Neuron (in vitro differentiated cells): ENCODE measurements at regions not wholly inside any gene's neighbourhood (a gene's known extent, or its start where the extent isn't known, plus 50 kb on each side); places are given as distances from the start of the nearest gene placed in this dataset.
"Not testable (repeated sequence)": the region's sequence is repeated elsewhere in the genome, so short reads cannot be mapped to it uniquely, and the experiment has no call there.

ENCODE experiments used
- H2AFZ ChIP-seq: one replicate; pipeline ENCODE4 v1.6.1; 2013; ENCODE audit warnings: low read depth, mild to moderate bottlenecking, inconsistent platforms, low read length, moderate library complexity
- H3K27me3 ChIP-seq: one replicate; pipeline ENCODE4 v1.6.1; 2013; ENCODE audit warnings: low read length; ENCODE audit not compliant: insufficient read depth
- H3K36me3 ChIP-seq: one replicate; pipeline ENCODE4 v1.6.1; 2013; ENCODE audit warnings: low read length; ENCODE audit not compliant: insufficient read depth
- H3K4me1 ChIP-seq: one replicate; pipeline ENCODE4 v1.6.1; 2013; ENCODE audit warnings: low read length; ENCODE audit not compliant: insufficient read depth
- H3K4me3 ChIP-seq: 2 replicates; pipeline ENCODE4 v1.5.1; 2013; ENCODE audit warnings: mild to moderate bottlenecking, low read length, moderate library complexity
- H3K9me3 ChIP-seq: one replicate; pipeline ENCODE4 v1.6.1; 2013; ENCODE audit warnings: low read length

GRCh38 chr6:119748535-119748934 is 399.0 kb upstream of the MAN1A1 start:
- not testable (repeated sequence) for H3K9me3 ChIP-seq, H2AFZ ChIP-seq, H3K27me3 ChIP-seq, H3K4me3 ChIP-seq, H3K36me3 ChIP-seq, H3K4me1 ChIP-seq

- no peaks in the 10 kb centered on the region for H3K4me1 ChIP-seq
- H3K9me3 ChIP-seq = no peaks in the 10 kb centered on the region
- H3K36me3 ChIP-seq = no peaks in the 10 kb centered on the region
- no peak overlapping the region for H3K4me3 ChIP-seq
- H3K27me3 ChIP-seq = no peaks in the 10 kb centered on the region
- H2AFZ ChIP-seq = no peak overlapping the region
Observed at GRCh38 chr6:119742188-119742803, 392.7 kb upstream of the MAN1A1 start.

GRCh38 chr6:119739769-119740168 is 390.2 kb upstream of the MAN1A1 start:
- H3K36me3 ChIP-seq = no peaks in the 10 kb centered on the region
- H3K4me3 ChIP-seq = no peak overlapping the region
- no peaks in the 10 kb centered on the region for H3K27me3 ChIP-seq
- no peaks in the 10 kb centered on the region for H3K4me1 ChIP-seq
- H2AFZ ChIP-seq = no peak overlapping the region
- H3K9me3 ChIP-seq = no peaks in the 10 kb centered on the region

GRCh38 chr6:119738425-119738824 is 388.9 kb upstream of the MAN1A1 start:
- Histone ChIP-seq H3K9me3 (no peaks in the 10 kb centered on the region), H2AFZ (no peak overlapping the region), H3K36me3 (no peaks in the 10 kb centered on the region), H3K4me1 (no peaks in the 10 kb centered on the region), H3K27me3 (no peaks in the 10 kb centered on the region), H3K4me3 (no peak overlapping the region)

- Histone ChIP-seq H2AFZ (no peak overlapping the region), H3K4me3 (no peak overlapping the region), H3K27me3 (no peaks in the 10 kb centered on the region), H3K4me1 (no peaks in the 10 kb centered on the region), H3K9me3 (no peaks in the 10 kb centered on the region), H3K36me3 (no peaks in the 10 kb centered on the region)
Observed at GRCh38 chr6:119736296-119737021, 386.9 kb upstream of the MAN1A1 start.

GRCh38 chr6:119735530-119735929 is 386.0 kb upstream of the MAN1A1 start:
- H3K4me1 ChIP-seq = no peaks in the 10 kb centered on the region
- no peak overlapping the region for H2AFZ ChIP-seq
- no peaks in the 10 kb centered on the region for H3K9me3 ChIP-seq
- no peaks in the 10 kb centered on the region for H3K27me3 ChIP-seq
- no peaks in the 10 kb centered on the region for H3K36me3 ChIP-seq
- H3K4me3 ChIP-seq = no peak overlapping the region

GRCh38 chr6:119734227-119734626 is 384.7 kb upstream of the MAN1A1 start:
- Histone ChIP-seq H3K4me1 (no peaks in the 10 kb centered on the region), H3K27me3 (no peaks in the 10 kb centered on the region), H3K36me3 (no peaks in the 10 kb centered on the region), H3K9me3 (no peaks in the 10 kb centered on the region), H2AFZ (no peak overlapping the region), H3K4me3 (no peak overlapping the region)

GRCh38 chr6:119728935-119729334 is 379.4 kb upstream of the MAN1A1 start:
- Histone ChIP-seq H3K9me3 (no peaks in the 10 kb centered on the region), H3K27me3 (no peaks in the 10 kb centered on the region), H3K4me1 (no peaks in the 10 kb centered on the region), H3K36me3 (no peaks in the 10 kb centered on the region), H3K4me3 (no peak overlapping the region), H2AFZ (no peak overlapping the region)

GRCh38 chr6:119728220-119728750 is 378.7 kb upstream of the MAN1A1 start:
- Histone ChIP-seq H3K4me1 (no peaks in the 10 kb centered on the region), H3K27me3 (no peaks in the 10 kb centered on the region), H3K36me3 (no peaks in the 10 kb centered on the region), H3K9me3 (no peaks in the 10 kb centered on the region), H2AFZ (no peak overlapping the region), H3K4me3 (no peak overlapping the region)

- H3K4me1 ChIP-seq = no peaks in the 10 kb centered on the region
- H3K9me3 ChIP-seq = no peaks in the 10 kb centered on the region
- H2AFZ ChIP-seq = no peak overlapping the region
- no peak overlapping the region for H3K4me3 ChIP-seq
- no peaks in the 10 kb centered on the region for H3K36me3 ChIP-seq
- no peaks in the 10 kb centered on the region for H3K27me3 ChIP-seq
Observed at GRCh38 chr6:119727504-119728219, 378.1 kb upstream of the MAN1A1 start.

- not testable (repeated sequence) for H3K27me3 ChIP-seq, H3K4me1 ChIP-seq, H2AFZ ChIP-seq, H3K4me3 ChIP-seq, H3K9me3 ChIP-seq, H3K36me3 ChIP-seq
Observed at GRCh38 chr6:119726912-119727311, 377.4 kb upstream of the MAN1A1 start.

GRCh38 chr6:119726086-119726485 is 376.5 kb upstream of the MAN1A1 start:
- Histone ChIP-seq H3K9me3 (no peaks in the 10 kb centered on the region), H3K4me3 (no peak overlapping the region), H3K36me3 (no peaks in the 10 kb centered on the region), H3K4me1 (no peaks in the 10 kb centered on the region), H2AFZ (no peak overlapping the region), H3K27me3 (no peaks in the 10 kb centered on the region)

- H3K9me3 ChIP-seq = no peaks in the 10 kb centered on the region
Observed at GRCh38 chr6:119720160-119720559, 370.6 kb upstream of the MAN1A1 start.

More at GRCh38 chr6:119720160-119720559, 370.6 kb upstream of the MAN1A1 start:
- no peak overlapping the region for H2AFZ ChIP-seq
- no peaks in the 10 kb centered on the region for H3K27me3 ChIP-seq
- no peaks in the 10 kb centered on the region for H3K36me3 ChIP-seq
- H3K4me3 ChIP-seq = no peak overlapping the region
- no peaks in the 10 kb centered on the region for H3K4me1 ChIP-seq
